KMS-11 (cell line): ENCODE measurements at regions not wholly inside any gene's neighbourhood (a gene's known extent, or its start where the extent isn't known, plus 50 kb on each side); places are given as distances from the start of the nearest gene placed in this dataset.
"Not testable (repeated sequence)": the region's sequence is repeated elsewhere in the genome, so short reads cannot be mapped to it uniquely, and the experiment has no call there.

Source experiments
- H2AFZ ChIP-seq: fragments of 200-600 bp; sonication (generic); 2 replicates; pipeline ENCODE4 v1.6.1; 2016; ENCODE audit warnings: antibody characterized with exemption, mixed run types, low read depth
- H3K27ac ChIP-seq: fragments of 200-600 bp; sonication (generic); 2 replicates; pipeline ENCODE4 v1.6.1; 2016; ENCODE audit warnings: mild to moderate bottlenecking, mixed run types
- H3K27me3 ChIP-seq: fragments of 200-600 bp; sonication (generic); 2 replicates; pipeline ENCODE4 v1.6.1; 2017; ENCODE audit warnings: mild to moderate bottlenecking, low read depth, mixed run types, moderate library complexity; ENCODE audit not compliant: insufficient read depth
- H3K36me3 ChIP-seq: fragments of 200-600 bp; sonication (generic); 2 replicates; pipeline ENCODE4 v1.6.1; 2017; ENCODE audit warnings: mild to moderate bottlenecking, mixed run types; ENCODE audit not compliant: insufficient read depth
- H3K4me1 ChIP-seq: fragments of 200-600 bp; sonication (generic); 2 replicates; pipeline ENCODE4 v1.6.1; 2016; ENCODE audit warnings: mild to moderate bottlenecking, low read depth, mixed run types; ENCODE audit not compliant: poor library complexity, severe bottlenecking
- H3K4me2 ChIP-seq: fragments of 200-600 bp; sonication (generic); 2 replicates; pipeline ENCODE4 v1.7.0; 2016; ENCODE audit warnings: mild to moderate bottlenecking, mixed run types
- H3K4me3 ChIP-seq: fragments of 200-600 bp; sonication (generic); IDR thresholded peaks from 2 replicates; pipeline ENCODE4 v1.6.1; 2017; ENCODE audit warnings: low read depth, low read length, mixed read lengths; ENCODE audit not compliant: insufficient read depth
- H3K79me2 ChIP-seq: fragments of 200-600 bp; sonication (generic); 2 replicates; pipeline ENCODE4 v1.6.1; 2016; ENCODE audit warnings: low read depth, mixed run types; ENCODE audit not compliant: insufficient read depth
- H3K9ac ChIP-seq: fragments of 200-600 bp; sonication (generic); 2 replicates; pipeline ENCODE4 v1.6.1; 2016; ENCODE audit warnings: mild to moderate bottlenecking, mixed run types
- H4K20me1 ChIP-seq: fragments of 200-600 bp; sonication (generic); 2 replicates; pipeline ENCODE4 v1.6.1; 2016; ENCODE audit warnings: mild to moderate bottlenecking, mixed run types; ENCODE audit not compliant: insufficient read depth
- CTCF ChIP-seq: fragments of 200-600 bp; sonication (generic); conservative IDR thresholded peaks from 2 replicates; pipeline ENCODE4 v1.6.1; 2017; ENCODE audit warnings: low read depth, mild to moderate bottlenecking, antibody characterized with exemption, low read length, moderate library complexity, mixed read lengths

GRCh38 chr17:74140282-74140681, 63.2 kb upstream of the RPL38 start:
- Histone ChIP-seq H2AFZ (no peak overlapping the region), H3K27me3 (peaks cover 9% of the 10 kb centered on the region; the same call in 1 of the 2 replicates), H3K9ac (no peak overlapping the region), H3K36me3 (no peaks in the 10 kb centered on the region), H3K27ac (no peak overlapping the region), H3K79me2 (no peaks in the 10 kb centered on the region), H3K4me2 (no peak overlapping the region), H4K20me1 (no peaks in the 10 kb centered on the region), H3K4me3 (no peak overlapping the region), H3K4me1 (no peaks in the 10 kb centered on the region)
- TF ChIP-seq CTCF, result no peak

- no peak overlapping the region for H3K9ac ChIP-seq
- no peak for TF ChIP-seq CTCF
- H3K27me3 ChIP-seq, result peaks cover 12% of the 10 kb centered on the region; the same call in 1 of the 2 replicates
- H3K4me2 ChIP-seq, result no peak overlapping the region
- H3K4me3 ChIP-seq, result no peak overlapping the region
- H3K27ac ChIP-seq, result no peak overlapping the region
- no peak overlapping the region for H2AFZ ChIP-seq
- H4K20me1 ChIP-seq, result no peaks in the 10 kb centered on the region
- no peaks in the 10 kb centered on the region for H3K4me1 ChIP-seq
- no peaks in the 10 kb centered on the region for H3K36me3 ChIP-seq
- no peaks in the 10 kb centered on the region for H3K79me2 ChIP-seq
Observed at GRCh38 chr17:74141612-74142011, 61.9 kb upstream of the RPL38 start.

DNA sequence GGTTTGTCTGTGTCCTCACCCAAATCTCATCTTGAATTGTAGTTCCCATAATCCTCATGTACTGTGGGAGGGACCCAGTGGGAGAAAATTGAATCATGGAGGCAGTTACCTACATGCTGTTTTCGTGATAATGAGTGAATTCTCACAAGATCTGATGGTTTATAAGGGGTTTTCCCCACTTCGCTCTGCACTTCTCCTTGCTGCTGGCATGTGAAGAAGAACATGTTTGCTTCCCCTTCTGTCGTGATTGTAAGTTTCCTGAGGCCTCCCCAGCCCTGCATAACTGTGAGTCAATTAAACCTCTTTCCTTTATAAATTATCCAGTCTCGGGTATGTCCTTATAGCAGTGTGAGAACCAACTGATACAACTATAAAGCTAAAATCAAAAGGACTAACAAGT, 60.2 kb upstream of the RPL38 start:
- not testable (repeated sequence) for H4K20me1 ChIP-seq, H3K4me1 ChIP-seq, H3K36me3 ChIP-seq, H3K79me2 ChIP-seq, H3K9ac ChIP-seq, H3K4me3 ChIP-seq, H3K4me2 ChIP-seq, H3K27ac ChIP-seq, H3K27me3 ChIP-seq, H2AFZ ChIP-seq

- H3K4me1 ChIP-seq, result no peaks in the 10 kb centered on the region
- no peak overlapping the region for H3K27ac ChIP-seq
- H4K20me1 ChIP-seq, result no peaks in the 10 kb centered on the region
- H3K4me3 ChIP-seq, result no peak overlapping the region
- H2AFZ ChIP-seq, result no peak overlapping the region
- no peaks in the 10 kb centered on the region for H3K79me2 ChIP-seq
- no peak for TF ChIP-seq CTCF
- H3K4me2 ChIP-seq, result no peak overlapping the region
- H3K27me3 ChIP-seq, result peaks cover 18% of the 10 kb centered on the region; the same call in 1 of the 2 replicates
- no peaks in the 10 kb centered on the region for H3K36me3 ChIP-seq
- H3K9ac ChIP-seq, result no peak overlapping the region
Observed at GRCh38 chr17:74145756-74146155, 57.7 kb upstream of the RPL38 start.

GRCh38 chr17:74146196-74146595, 57.3 kb upstream of the RPL38 start:
- H3K79me2 ChIP-seq, result no peaks in the 10 kb centered on the region
- H3K27me3 ChIP-seq, result peaks cover 19% of the 10 kb centered on the region; the same call in 1 of the 2 replicates
- H4K20me1 ChIP-seq, result no peaks in the 10 kb centered on the region
- no peaks in the 10 kb centered on the region for H3K4me1 ChIP-seq
- no peak overlapping the region for H3K27ac ChIP-seq
- H3K4me2 ChIP-seq, result no peak overlapping the region
- H3K4me3 ChIP-seq, result no peak overlapping the region
- no peak overlapping the region for H3K9ac ChIP-seq
- H3K36me3 ChIP-seq, result no peaks in the 10 kb centered on the region
- no peak overlapping the region for H2AFZ ChIP-seq
- TF ChIP-seq CTCF, result no peak
